SK-N-SH (cell line): ENCODE measurements at regions not wholly inside any gene's neighbourhood (a gene's known extent, or its start where the extent isn't known, plus 50 kb on each side); places are given as distances from the start of the nearest gene placed in this dataset.

Experiments used
- CTCF ChIP-seq: fragments of 200-600 bp; sonication (generic); IDR thresholded peaks from 2 replicates; pipeline ENCODE4 v1.6.1; 2017; ENCODE audit warnings: antibody characterized with exemption, mild to moderate bottlenecking, moderate library complexity
- EP300 ChIP-seq, 2 experiments: IDR thresholded peaks; 2 replicates each; pipeline versions ENCODE4 v1.4.0 to v1.6.1; 2012; ENCODE audit warnings: borderline replicate concordance in 1 of 2, low read depth in 1 of 2, low read length in 1 of 2
- EZH2phosphoT487 ChIP-seq: fragments of 200-600 bp; sonication (generic); IDR thresholded peaks from 2 replicates; pipeline ENCODE4 v1.6.1; 2017; ENCODE audit warnings: low read depth, mixed run types, mild to moderate bottlenecking, antibody characterized with exemption, moderate library complexity, borderline replicate concordance
- POLR2AphosphoS5 ChIP-seq: IDR thresholded peaks from 2 replicates; pipeline ENCODE4 v1.6.1; 2012; ENCODE audit warnings: low read depth, low read length
- RAD21 ChIP-seq: IDR thresholded peaks from 2 replicates; pipeline ENCODE4 v1.6.1; 2012; ENCODE audit warnings: mild to moderate bottlenecking, low read length
- RCOR1 ChIP-seq: fragments of 150-350 bp; IDR thresholded peaks from 2 replicates; pipeline ENCODE4 v1.6.1; 2017; ENCODE audit warnings: antibody characterized with exemption, low read length
- REST ChIP-seq: IDR thresholded peaks from 2 replicates; pipeline ENCODE4 v1.6.1; 2012; ENCODE audit warnings: mild to moderate bottlenecking, low read depth, low read length, moderate library complexity
- SMC3 ChIP-seq: IDR thresholded peaks from 2 replicates; pipeline ENCODE4 v1.6.1; 2012; ENCODE audit warnings: low read depth, low read length, improper control_type of control experiment
- TF ChIP-seq, protein P1 (sequence below): IDR thresholded peaks from 2 replicates; pipeline ENCODE4 v1.4.0; 2012; ENCODE audit warnings: low read depth, borderline replicate concordance

DNA sequence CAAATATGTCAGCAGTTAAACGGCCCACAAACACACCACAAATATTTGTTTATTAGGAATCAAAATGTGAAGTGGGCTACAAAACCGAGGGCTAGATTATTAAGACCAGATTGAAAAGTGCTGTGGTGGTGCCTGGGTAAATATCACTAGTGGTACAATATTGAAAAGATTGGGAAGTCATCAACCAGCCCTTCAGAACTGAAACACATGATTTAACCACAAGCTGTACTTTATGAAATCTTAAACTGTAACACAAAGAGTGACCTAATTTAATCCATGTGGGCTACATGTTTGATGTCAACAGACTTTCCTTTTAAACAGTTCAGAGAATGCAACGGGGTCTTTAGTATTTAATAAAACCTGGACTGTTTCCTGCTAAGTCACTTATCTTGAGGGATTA, 182.3 kb downstream of the SPATA31D1 start:
- TF ChIP-seq CTCF (no peak), REST (no peak), POLR2AphosphoS5 (no peak), EZH2phosphoT487 (no peak), RCOR1 (no peak), EP300 (IDR thresholded peaks at IDR 0.05; ENCODE audit: borderline replicate concordance in 1 of 2, low read depth in 1 of 2, low read length in 1 of 2) (no peak), RAD21 (no peak), SMC3 (no peak)
- TF ChIP-seq, protein P1, sequence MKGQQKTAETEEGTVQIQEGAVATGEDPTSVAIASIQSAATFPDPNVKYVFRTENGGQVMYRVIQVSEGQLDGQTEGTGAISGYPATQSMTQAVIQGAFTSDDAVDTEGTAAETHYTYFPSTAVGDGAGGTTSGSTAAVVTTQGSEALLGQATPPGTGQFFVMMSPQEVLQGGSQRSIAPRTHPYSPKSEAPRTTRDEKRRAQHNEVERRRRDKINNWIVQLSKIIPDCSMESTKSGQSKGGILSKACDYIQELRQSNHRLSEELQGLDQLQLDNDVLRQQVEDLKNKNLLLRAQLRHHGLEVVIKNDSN: no peak
